ENCODE measurements at regions not wholly inside any gene's neighbourhood (a gene's known extent, or its start where the extent isn't known, plus 50 kb on each side); places are given as distances from the start of the nearest gene placed in this dataset.

DNA sequence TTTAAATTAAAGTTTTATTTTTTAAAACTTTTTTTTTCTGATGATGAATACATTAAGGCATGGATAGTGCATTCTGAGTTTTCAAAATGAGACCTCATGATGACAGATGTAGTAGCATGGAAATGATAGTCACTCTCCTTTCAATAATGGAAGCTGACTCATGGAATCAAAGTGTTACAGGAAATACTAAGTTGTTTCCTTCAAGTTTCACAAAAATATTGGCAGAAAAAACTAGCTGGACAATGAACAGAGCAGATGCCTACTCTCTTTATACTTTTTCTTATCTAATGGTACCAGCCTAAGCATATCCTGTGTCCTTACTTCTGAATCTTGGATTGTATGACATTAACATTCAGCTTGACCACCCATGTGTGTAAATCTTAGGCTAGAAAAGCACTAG is 1337.3 kb downstream of the PCDH9 start:
- TF ChIP-seq POLR2AphosphoS5 (IDR thresholded peaks at IDR 0.05; ENCODE audit: borderline replicate concordance, low read depth, low read length) (no peak), EZH2 (IDR thresholded peaks at IDR 0.05) (no peak)
